Stimulated activated CD4-positive, alpha-beta T cell treated with anti-CD3 and anti-CD28 coated beads, Interleukin-4, amount 100 ng/mL, for 1 hour (primary cell): ENCODE measurements at regions not wholly inside any gene's neighbourhood (a gene's known extent, or its start where the extent isn't known, plus 50 kb on each side); places are given as distances from the start of the nearest gene placed in this dataset.
"Not testable (repeated sequence)": the region's sequence is repeated elsewhere in the genome, so short reads cannot be mapped to it uniquely, and the experiment has no call there.

ENCODE experiments used
- DNase-seq: peaks from one replicate; pipeline ENCODE4 v3.0.0-alpha.2; 2020

DNA sequence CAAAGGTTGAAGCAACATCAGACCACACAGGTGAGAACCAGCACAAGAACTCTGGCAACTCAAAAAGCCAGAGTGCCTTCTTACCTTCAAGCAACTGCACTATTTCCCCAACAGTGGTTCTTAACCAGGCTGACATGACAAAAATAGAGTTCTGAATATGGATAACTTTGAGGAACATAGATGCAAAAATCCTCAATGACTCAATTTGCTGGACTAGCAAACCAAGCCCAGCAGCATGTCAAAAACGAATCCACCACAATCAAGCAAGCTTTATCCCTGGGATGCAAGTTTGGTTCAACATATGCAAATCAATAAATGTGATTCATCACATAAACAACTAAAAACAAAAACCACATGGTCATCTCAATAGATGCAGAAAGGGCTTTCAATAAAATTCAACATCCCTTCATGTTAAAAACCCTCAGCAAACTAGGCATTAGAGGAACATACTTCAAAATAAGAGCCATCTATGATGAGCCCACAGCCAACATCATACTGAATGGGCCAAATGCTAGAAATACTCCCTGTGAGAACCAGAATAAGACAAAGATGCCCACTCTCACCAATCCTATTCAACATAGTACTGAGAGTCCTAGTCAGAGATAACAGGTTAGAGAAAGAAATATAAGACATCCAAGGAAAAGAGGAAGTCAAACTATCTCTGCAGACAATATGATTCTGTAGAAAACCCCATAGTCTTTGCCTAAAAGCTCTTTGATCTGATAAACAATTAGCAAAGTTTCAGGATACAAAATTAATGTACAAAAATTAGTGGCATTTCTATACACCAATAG is 110.5 kb upstream of the NBPF19 start:
- not testable (repeated sequence) for DNase-seq

GRCh38 chr1:149366402-149366801 is 108.4 kb upstream of the NBPF19 start:
- not testable (repeated sequence) for DNase-seq

DNA sequence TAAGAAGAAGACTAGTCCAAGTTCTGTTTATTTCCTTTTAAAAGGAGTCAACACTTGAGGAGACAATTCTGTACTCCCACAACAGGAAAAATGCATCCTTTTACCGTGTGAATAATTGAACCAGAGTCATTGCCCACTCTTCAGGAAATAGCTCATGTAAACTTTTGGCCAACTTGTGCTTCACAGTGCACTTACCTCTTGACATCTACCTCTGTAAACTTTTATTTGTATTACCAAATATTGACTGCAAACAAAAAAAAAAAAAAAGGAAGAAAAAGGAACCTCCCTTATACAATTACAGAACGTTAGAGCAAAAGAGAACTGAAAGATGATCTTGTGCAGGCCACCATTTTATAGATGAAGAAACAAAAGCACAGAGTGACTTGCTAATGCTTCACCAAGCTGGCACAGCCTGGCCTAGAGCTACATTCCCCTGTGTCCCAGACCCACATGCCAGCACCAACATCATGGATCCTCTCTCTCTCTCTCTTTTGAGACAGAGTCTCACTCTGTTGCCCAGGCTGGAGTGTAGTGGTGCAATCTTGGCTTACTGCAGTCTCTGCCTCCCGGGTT is 107.3 kb upstream of the NBPF19 start:
- not testable (repeated sequence) for DNase-seq

DNA sequence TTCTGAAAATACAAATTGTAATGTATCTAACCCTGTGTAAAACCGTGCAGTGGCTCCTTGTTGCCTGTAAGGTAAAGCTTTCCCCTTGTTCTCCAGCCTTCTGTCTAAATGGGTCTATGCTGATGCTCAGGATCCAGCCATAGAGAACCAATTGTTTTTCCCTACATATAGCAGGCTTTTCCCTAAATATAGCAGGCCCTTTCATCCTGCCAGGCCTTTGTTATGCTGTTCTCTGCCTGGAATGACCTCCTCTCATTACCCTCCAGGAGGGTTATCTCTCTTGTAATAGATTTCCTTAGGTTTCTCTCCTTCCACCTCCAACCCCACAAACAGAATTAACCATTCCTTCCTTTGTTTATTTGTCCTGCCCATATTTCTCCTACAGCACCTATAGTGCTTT is 106.5 kb upstream of the NBPF19 start:
- not testable (repeated sequence) for DNase-seq

DNA sequence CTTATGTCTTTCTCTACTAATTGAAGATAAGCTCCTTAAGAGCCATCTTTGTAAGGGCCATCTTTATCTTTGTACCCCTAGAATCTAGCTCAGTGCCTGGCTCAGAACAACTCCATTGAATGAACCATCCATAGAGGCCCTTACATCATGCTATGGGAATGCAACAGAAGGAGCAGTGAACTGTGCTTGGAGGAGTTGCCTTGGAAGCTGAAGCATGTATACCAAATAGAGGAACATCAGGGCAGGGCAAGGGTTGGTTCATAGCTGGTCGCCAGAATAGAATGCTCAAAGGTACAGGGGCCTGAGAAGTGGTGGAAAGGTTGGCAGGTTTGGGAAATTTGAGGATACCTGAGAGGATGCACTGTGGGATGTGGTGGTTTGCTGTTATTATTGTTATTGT is 105.8 kb upstream of the NBPF19 start:
- DNase-seq = not testable (repeated sequence)

DNA sequence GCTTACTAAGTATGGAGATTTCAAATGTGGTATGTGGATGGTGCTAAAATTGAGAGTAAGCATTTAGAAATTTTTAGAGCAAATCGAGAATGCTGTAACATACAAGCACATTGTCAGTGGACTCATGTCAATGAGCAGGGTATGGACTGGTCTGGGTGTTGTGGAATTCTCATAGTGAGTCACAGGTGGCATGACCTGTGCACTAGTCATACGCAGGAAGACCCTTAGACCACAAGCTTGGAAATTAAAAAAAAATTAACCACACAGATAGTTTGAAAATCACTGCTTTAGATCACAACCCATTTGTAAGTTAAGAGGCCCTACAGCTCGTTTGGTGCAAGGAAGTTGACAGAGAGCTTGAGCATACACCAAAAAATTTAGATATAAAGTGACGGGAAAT is 102.9 kb upstream of the NBPF19 start:
- not testable (repeated sequence) for DNase-seq

- DNase-seq = not testable (repeated sequence)
Observed at GRCh38 chr1:149378462-149378861, 96.4 kb upstream of the NBPF19 start.

DNA sequence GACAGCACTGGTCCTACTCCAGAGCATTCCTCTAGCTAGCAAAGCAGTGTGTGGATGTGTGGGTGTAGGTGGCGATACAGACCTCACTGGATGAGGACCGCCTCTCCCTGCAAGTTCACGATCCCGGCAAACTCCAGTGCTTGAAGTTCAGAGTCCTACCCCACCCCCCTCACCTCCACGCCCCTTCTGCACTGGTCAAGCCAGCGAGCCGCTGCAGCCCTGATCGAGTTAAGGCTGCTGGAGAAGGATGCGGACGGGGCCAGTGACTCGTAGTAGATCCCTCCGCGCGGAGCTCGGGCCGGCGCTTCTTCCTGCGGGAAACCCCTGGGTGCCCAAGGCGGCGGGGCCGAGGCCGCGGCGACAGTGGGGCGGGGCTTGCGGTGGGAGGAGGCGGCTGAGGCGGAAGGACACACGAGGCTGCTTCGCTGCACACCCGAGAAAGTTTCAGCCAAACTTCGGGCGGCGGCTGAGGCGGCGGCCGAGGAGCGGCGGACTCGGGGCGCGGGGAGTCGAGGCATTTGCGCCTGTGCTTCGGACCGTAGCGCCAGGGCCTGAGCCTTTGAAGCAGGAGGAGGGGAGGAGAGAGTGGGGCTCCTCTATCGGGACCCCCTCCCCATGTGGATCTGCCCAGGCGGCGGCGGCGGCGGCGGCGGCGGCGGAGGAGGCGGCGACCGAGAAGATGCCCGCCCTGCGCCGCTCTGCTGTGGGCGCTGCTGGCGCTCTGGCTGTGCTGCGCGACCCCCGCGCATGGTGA is 84.5 kb upstream of the NBPF19 start:
- DNase-seq = peak; percentile 56

GRCh38 chr1:149390931-149391330 is 83.9 kb upstream of the NBPF19 start:
- DNase-seq = not testable (repeated sequence)

GRCh38 chr1:149395802-149396201 is 79.0 kb upstream of the NBPF19 start:
- peak; percentile 28 for DNase-seq

- DNase-seq = not testable (repeated sequence)
Observed at GRCh38 chr1:149398527-149398926, 76.3 kb upstream of the NBPF19 start.

- not testable (repeated sequence) for DNase-seq
Observed at GRCh38 chr1:149408404-149408803, 66.4 kb upstream of the NBPF19 start.

DNA sequence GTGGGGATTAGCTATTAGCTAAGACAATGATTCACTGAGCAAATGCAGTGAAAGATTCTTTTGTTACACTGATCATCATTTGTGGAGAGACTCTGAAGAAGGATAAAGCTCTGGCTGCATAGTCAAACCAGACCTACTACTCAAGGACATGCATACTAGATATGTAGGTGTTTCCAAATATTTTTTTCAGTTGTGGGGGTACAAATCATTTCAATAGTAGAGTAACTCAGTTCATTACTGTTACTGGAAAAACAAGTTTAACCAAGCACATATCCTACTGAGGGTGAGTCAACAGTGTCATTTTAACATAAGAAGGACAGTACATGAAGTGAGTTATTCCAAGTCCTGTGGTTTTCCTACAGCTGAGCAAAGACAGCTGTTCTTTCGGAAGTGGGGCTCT is 59.5 kb upstream of the NBPF19 start:
- DNase-seq = not testable (repeated sequence)

- not testable (repeated sequence) for DNase-seq
Observed at GRCh38 chr1:149418782-149419181, 56.1 kb upstream of the NBPF19 start.

DNA sequence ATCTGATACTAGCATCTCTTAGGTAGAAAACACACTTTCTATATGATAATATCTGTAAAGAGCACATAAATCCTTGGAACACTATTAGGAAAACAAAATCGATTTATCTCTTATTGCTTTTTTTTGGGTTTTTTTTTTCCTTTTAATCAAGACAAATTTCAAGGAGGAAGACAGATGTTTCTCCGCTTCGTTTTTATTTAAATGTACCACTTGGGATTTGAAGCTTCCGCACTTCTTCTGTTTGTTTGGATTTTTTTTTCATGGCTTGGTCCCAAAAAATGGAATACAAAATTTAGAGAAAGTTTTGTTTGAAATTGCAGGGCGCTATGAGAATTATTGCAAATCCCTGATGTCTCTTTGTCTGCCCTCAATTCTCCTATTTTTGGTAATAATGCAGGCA is 51.7 kb upstream of the NBPF19 start:
- DNase-seq = not testable (repeated sequence)
